HEK293 (cell line): ENCODE measurements at regions not wholly inside any gene's neighbourhood (a gene's known extent, or its start where the extent isn't known, plus 50 kb on each side); places are given as distances from the start of the nearest gene placed in this dataset.

ENCODE experiments used
- ATF2 ChIP-seq: fragments of 450-650 bp; formaldehyde crosslinking; IDR thresholded peaks from 2 replicates; pipeline ENCODE4 v1.5.1; 2016; ENCODE audit warnings: missing biosample characterization, missing genetic modification characterization, low read depth
- CTCF ChIP-seq: fragments of 450-650 bp; formaldehyde crosslinking; IDR thresholded peaks from 2 replicates; pipeline ENCODE4 v1.5.1; 2016; ENCODE audit warnings: missing biosample characterization, missing genetic modification characterization
- OVOL3 ChIP-seq: fragments of 450-650 bp; formaldehyde crosslinking; IDR thresholded peaks from 2 replicates; pipeline ENCODE4 v1.5.1; 2016; ENCODE audit warnings: missing biosample characterization, missing genetic modification characterization
- ZBTB26 ChIP-seq: fragments of 450-650 bp; formaldehyde crosslinking; optimal IDR thresholded peaks from 2 replicates; pipeline ENCODE3; 2016; ENCODE audit warnings: missing biosample characterization, mild to moderate bottlenecking, missing genetic modification characterization

- TF ChIP-seq ATF2 (no peak), CTCF (tag by site-specific recombination) (no peak), OVOL3 (tag by site-specific recombination) (no peak), ZBTB26 (no peak)
These were observed 351.1 kb downstream of the RND3 start for GRCh38 chr2:150136401-150136800.
